IPS-18c (cell line): ENCODE measurements at regions not wholly inside any gene's neighbourhood (a gene's known extent, or its start where the extent isn't known, plus 50 kb on each side); places are given as distances from the start of the nearest gene placed in this dataset.
"Not testable (repeated sequence)": the region's sequence is repeated elsewhere in the genome, so short reads cannot be mapped to it uniquely, and the experiment has no call there.

Source experiments
- H3K4me3 ChIP-seq: 2 replicates; pipeline ENCODE4 v1.7.0; 2013; ENCODE audit warnings: low read depth, mild to moderate bottlenecking, low read length, moderate library complexity; ENCODE audit not compliant: insufficient read depth
- H3K9me3 ChIP-seq: one replicate; pipeline ENCODE4 v1.6.1; 2013; ENCODE audit warnings: mild to moderate bottlenecking, low read length, moderate library complexity; ENCODE audit not compliant: control insufficient read depth, insufficient read depth

DNA sequence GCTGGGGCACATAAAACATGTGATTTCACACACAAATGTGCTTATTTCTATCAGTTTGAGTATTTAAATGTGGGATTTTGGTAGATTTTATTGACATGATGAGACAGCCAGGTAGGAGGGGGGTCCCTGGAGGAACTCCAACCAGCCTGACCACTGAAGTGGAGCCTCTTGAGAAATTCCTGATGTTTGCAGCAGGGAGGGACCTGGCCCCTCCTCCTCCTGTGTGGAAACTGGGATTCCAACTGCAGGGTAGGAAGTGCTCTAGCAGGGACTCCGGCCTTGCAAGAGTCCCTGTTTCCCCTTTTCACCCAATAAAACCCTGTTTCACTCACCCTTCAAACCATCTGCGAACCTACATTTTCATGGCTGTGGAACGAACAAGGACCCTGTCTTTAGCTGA lies 2224.0 kb upstream of the AGA start:
- H3K9me3 ChIP-seq: no peaks in the 10 kb centered on the region

DNA sequence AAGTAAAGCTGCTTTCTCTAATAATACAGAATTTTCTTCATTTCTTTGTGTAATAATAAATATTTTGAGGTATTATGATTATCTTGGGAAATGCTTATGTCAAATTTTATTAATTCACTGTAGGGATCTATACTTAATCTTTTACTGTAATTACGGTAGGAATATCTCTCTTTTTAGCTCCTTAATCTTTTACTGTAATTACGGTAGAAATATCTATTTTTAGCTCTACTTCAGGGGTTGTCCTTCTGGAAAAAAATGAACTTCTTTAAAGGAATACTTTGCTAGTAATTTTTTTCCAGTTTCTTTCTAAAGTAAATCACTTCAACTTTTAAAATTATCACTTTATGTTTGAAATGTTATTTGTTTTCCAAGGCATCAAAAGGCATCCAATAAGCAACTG lies 2229.4 kb upstream of the AGA start:
- peaks cover 3% of the 10 kb centered on the region for H3K9me3 ChIP-seq
- no peak overlapping the region for H3K4me3 ChIP-seq

More for the DNA sequence above, 2224.0 kb upstream of the AGA start:
- no peak overlapping the region for H3K4me3 ChIP-seq

DNA sequence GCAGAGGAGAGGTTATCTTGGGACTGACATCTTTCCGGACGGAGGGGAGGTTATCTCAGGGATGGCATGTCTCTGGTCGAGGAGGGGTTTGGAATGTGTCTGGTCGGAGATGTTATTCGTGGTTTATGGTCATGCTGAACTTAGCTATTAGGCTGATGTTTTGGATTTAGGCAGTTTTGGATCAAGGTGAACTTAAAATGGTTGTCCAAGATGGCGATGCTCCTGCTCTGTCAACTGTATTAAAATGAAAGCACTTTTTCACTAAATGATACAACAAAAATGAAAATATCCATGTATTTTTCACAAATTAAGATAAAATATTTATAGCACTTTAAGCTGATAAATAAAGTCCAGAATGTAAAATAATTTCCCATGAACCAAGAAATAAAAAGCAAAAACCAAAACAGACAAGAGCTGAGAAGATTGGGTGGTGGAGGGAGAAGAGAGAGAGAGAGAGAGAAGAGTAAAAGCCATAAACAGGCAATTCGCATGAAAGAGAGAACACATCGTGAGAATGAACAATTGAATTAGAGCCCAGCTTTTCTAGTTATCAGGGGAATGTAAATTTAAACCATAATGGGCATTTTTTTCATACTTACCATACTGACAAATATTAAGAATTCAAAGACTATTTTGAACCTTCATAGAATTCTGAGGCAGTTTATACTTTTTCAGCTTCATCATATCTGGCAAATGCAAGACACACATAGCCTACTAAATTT lies 2236.0 kb upstream of the AGA start:
- Histone ChIP-seq H3K4me3 (no peak overlapping the region), H3K9me3 (no peaks in the 10 kb centered on the region)

DNA sequence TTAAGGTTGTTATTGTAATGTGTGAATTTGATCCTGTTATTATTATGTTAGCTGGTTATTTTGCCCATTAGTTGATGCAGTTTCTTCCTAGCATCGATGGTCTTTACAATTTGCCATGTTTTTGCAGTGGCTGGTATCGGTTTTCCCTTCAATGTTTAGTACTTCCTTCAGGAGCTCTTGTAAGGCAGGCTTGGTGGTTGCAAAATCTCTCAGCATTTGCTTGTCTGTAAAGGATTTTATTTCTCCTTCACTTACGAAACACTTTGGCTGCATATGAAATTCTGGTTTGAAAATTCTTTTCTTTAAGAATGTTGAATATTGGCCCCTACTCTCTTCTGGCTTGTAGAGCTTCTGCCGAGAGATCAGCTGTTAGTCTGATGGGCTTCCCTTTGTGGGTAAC lies 2241.4 kb upstream of the AGA start:
- H3K4me3 ChIP-seq: not testable (repeated sequence)

DNA sequence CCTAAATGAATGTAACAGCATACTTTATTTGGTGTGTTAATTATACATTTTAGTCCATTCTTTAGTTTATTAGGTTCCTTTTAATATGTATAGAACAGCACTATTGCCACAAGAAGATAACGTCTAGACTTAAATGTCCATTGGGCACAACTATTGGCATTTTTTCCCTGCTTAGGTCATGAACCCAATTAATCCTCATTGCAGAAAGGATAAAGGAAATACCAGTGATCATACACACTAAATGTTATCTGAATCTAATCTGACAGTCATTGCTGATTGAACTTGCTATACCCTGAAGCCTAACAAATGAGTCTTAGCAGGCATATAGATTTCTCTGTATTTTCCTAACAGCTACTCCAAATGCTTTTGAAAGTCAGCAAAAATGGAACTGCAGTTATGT lies 2250.0 kb upstream of the AGA start:
- Histone ChIP-seq H3K4me3 (no peak overlapping the region), H3K9me3 (no peaks in the 10 kb centered on the region)

More for the DNA sequence above, 2241.4 kb upstream of the AGA start:
- H3K9me3 ChIP-seq: not testable (repeated sequence)

DNA sequence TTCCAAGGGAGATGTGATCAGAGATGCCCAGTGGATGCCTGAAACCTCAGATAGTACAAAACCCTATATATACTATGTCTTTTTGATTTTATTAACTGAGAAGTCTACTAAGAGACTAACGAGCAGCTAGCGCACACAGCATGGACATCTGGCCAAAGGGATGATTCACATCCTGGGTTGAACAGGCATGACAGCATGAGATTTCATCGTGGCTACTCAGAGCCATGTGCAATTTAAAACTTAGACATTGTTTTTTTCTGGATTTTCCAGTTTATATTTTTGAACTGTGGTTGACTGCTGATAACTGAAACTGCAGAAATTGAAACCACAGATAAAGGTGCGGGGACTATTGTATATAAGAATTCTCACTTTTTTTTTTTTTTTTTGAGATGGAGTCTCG lies 2252.9 kb upstream of the AGA start:
- Histone ChIP-seq H3K4me3 (no peak overlapping the region), H3K9me3 (no peaks in the 10 kb centered on the region)

DNA sequence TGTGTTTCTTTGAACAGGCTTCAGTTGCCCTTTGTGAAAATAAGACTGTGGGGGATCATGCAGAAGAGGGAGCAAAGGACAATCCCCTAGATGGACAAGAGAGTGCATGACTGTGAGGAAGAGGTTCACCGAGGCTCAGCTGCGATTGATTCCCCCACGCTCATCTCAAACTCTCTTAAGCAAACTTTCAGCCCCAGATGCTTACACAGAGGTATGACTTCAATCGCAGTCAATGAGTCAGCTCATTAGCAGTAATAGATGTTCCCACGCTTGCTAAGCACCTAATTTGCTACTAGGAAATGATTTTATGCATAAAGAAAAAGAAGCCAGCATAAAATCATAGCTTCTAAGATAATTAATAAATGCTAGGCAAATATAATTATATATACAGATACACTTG lies 2256.1 kb upstream of the AGA start:
- no peaks in the 10 kb centered on the region for H3K9me3 ChIP-seq
- H3K4me3 ChIP-seq: no peak overlapping the region

DNA sequence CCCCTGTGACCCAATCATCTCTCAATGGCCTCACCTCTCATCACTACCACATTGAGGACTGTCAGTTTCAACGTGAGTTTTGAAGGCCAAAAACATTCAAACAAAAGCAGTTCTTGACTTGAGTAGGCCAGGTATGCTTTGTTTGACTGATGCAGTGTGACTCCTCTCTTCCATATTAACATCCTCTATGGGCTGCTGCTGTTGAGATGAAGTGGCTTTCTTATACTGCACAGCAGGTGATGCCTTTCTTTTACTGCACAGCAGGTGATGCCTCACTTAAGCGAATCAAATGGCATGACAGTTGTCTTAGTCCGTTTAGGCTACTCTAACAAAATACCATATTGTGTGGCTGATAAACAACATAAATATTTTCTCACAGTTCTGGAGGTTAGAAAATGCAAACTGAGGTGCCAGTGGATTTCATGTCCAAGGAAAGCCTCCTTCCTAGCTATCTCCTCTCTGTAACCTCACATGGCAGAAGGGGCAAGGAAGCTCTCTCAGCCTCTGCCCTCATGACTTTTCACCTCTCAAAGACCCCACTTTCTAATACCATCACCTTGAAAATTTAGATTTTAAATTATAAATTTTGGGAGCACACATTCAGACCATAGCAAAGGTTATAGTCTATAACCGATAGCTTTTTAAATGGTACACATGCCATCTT lies 2267.9 kb upstream of the AGA start:
- no peaks in the 10 kb centered on the region for H3K9me3 ChIP-seq
- H3K4me3 ChIP-seq: no peak overlapping the region

DNA sequence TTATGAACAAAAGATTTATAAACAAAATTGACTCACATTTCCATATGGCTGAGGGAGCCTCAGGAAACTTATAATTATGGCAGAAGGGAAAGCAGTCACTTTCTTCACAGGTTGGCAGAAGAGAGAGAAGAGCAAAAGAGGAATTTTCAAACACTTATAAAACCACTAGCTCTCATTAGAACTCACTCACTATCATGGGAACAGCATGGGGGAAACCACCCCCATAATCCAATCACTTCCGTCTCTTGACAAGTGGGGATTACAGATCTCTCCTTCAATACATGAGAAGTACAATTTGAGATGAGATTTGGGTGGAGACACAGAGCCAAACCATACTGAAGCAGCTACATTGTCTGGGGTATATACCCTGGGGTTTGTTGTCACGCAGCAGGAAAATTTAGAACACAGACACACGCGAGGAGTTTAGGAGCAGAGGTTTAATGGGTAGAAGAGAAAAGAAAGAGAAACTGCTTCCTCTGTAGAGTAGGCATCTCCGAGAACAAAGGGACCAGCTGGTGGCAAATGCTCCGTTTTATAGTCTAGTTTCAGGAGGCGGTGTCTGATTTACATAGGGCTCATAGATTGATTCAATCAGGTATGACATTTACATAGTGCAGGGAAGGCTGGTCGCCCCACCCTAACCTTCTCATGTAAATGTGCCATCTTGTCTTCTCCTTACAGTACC lies 2277.7 kb upstream of the AGA start:
- Histone ChIP-seq H3K4me3 (no peak overlapping the region), H3K9me3 (no peaks in the 10 kb centered on the region)

DNA sequence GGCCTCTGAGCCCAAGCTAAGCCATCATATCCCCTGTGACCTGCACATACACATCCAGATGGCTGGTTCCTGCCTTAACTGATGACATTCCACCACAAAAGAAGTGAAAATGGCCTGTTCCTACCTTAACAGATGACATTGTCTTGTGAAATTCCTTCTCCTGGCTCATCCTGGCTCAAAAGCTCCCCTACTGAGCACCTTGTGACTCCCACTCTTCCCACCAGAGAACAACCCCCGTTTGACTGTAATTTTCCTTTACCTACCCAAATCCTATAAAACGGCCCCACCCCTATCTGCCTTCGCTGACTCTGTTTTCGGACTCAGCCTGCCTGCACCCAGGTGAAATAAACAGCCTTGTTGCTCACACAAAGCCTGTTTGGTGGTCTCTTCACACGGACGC lies 2284.3 kb upstream of the AGA start:
- H3K4me3 ChIP-seq, H3K9me3 ChIP-seq: not testable (repeated sequence)

DNA sequence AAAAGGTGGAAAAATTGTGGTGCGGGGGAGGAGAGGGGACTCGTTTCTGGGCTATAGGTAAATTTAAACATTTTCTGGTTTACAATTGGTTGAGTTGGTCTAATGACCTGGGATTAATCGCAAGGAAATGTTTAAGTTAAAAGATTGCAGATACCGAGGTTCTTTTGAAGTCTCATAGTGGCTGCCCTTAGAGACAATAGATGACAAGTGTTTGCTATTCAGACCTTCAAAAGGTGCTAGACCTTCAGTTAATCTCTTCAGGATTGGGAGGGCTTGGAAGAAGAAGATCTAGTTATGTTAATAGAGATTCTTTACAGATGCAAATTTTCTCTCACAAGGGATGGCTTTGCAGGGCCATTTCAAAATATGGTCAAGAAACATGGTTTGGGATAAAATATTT lies 2286.1 kb upstream of the AGA start:
- H3K4me3 ChIP-seq: no peak overlapping the region
- no peaks in the 10 kb centered on the region for H3K9me3 ChIP-seq

DNA sequence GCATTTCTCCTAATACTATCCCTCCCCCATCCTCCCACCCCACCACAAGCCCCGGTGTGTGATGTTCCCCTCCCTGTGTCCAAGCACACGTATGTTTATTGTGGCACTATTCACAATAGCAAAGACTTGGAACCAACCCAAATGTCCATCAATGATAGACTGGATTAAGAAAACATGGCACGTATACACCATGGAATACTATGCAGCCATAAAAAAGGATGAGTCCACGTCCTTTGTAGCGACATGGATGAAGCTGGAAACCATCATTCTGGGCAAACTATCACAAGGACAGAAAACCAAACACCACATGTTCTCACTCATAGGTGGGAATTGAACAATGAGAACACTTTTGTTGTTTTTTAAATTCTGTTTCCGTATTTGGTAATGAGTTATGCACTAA lies 2294.6 kb upstream of the AGA start:
- not testable (repeated sequence) for H3K9me3 ChIP-seq

DNA sequence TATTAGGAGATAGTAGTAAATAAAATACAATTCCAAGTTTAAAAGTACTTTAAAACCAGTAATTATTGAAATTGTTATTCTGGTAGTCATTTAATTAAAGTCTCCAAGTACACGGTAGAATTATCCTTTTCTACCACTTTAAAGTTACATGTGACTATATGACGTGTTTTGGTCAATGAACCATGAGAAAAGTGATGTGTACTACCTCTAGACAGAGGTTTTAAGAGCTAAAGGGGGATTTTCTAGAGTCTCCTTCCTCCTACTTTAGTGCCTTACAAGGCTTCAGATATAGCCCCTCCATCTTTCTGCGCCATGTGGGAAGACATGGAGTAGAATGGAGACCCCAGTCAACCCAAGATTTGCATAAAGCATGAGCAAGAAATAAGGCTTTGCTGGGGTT lies 2296.6 kb upstream of the AGA start:
- peaks cover 2% of the 10 kb centered on the region for H3K9me3 ChIP-seq
- H3K4me3 ChIP-seq: no peak overlapping the region

More for the DNA sequence above, 2294.6 kb upstream of the AGA start:
- H3K4me3 ChIP-seq: not testable (repeated sequence)

DNA sequence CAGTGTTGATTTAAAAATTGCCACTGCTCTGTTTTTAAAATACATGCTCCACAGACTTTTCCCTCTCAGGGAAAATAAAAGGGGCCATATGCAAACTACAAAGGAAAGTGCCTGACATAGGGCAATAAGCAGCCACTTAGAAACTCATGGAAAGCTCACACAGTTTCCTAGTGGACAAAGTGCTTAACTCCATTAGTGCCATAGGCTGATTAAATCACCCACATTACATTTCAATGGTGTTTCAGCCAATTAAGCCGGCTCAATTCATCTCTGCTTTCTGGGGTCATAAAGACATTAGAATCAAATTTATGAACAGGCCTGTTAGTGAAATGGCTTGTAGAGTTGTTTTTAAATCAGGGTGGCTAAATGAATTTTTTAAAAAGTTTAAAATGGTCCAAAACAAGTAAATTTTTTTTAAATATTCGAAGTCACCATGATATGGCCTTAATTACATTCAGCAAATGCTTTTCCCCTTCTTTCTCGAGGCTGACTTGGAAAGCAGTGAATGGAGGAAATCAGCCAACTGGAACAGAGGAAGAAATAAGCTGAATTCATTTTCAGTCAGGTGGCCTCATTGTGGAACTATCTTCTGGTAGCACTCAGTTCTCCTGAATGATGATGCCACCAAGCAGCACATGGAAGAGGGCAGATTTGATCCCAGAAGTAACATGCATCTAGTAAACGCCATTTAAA lies 2305.1 kb upstream of the AGA start:
- no peak overlapping the region for H3K4me3 ChIP-seq
- no peaks in the 10 kb centered on the region for H3K9me3 ChIP-seq

DNA sequence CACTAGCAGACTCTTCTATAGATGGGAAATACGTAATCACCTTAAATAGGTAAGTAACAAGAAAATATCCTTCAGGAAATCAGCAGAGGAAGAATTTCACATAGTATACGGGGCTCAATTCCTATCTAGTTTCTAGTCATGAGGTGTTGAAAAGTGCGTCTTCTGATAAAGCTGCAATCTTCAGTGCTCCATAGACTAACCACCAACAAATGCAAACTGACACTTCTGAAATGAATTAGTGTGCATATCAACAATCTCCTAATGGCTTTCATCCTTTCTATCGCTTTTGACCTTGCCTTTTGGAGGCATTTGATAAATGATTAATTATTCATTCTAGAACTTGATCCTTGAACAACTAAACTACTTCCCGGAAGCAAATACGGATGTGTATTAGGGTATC lies 2306.6 kb upstream of the AGA start:
- Histone ChIP-seq H3K4me3 (no peak overlapping the region), H3K9me3 (no peaks in the 10 kb centered on the region)

DNA sequence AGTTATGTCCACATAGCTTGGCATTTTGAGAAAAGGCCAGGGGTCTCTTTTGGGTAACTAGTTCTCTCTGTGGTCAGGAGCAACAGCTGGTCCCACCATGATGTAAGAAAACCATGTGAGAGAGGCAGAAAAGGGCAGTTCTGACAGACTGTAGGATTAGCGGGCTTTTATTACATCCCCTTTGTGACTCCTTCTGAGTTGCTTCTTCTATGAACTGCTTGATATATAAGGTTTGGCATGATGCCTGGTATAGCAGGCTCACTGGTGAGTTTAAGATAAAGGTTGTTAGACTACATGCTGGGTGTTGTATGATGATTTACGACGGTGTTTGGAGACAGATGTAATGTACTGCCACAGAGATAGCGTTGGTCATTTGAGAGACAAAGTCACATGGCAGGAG lies 2308.1 kb upstream of the AGA start:
- Histone ChIP-seq H3K9me3 (no peaks in the 10 kb centered on the region), H3K4me3 (no peak overlapping the region)

DNA sequence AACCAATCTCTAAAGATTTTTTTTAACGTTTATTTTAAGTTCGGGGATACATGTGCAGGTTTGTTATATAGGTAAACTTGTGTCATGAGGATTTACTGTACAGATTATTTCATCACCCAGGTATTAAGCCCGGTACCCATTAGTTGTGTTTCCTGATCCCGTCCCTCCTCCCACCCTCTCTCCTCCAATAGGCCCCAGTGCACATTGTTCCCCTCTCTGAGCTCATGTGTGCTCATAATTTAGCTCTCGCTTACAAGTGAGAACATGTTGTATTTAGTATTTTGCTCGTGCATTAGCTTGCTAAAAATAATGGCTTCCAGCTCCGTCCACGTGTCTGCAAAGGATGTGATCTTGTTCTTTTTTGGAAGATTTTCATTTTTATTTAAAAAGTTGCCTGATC lies 2309.4 kb upstream of the AGA start:
- Histone ChIP-seq H3K9me3 (no peaks in the 10 kb centered on the region), H3K4me3 (no peak overlapping the region)

DNA sequence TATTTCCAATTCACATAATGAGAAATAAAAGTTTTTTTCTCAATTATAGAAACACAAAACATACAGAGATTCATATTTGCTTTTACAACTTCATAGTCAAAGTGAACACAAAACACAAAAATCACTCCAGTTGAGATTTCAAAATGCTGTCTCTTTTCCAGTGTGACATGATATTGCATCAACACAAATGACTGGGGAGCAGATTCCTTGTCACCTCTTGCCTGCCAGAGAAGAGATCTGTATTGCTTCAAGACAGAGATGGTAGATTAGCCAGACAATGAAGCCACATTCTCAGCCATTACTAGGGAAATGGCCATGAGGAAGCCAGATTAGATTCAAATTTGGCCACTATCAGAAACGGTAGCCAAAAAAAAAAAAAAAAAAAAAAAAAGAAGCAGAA lies 2313.1 kb upstream of the AGA start:
- Histone ChIP-seq H3K4me3 (no peak overlapping the region), H3K9me3 (no peaks in the 10 kb centered on the region)
